Liver (tissue), 8 donors: ENCODE measurements at regions not wholly inside any gene's neighbourhood (a gene's known extent, or its start where the extent isn't known, plus 50 kb on each side); places are given as distances from the start of the nearest gene placed in this dataset.

ENCODE experiments used
- DNase-seq: peaks from one replicate; pipeline ENCODE4 v3.0.0-alpha.2; 2017; ENCODE audit warnings: low spot score
- H3K27ac ChIP-seq, 2 donors: one replicate each; pipeline ENCODE4 v1.7.0; 2013; ENCODE audit warnings: inconsistent platforms in 2 of 2, low read length in 2 of 2, control low read depth in 1 of 2, low read depth in 1 of 2, mild to moderate bottlenecking in 1 of 2
- H3K27me3 ChIP-seq, 4 donors: one replicate each; pipeline versions ENCODE4 v1.6.1 to v1.7.0; 2013; ENCODE audit warnings: low read length in 3 of 4, inconsistent platforms in 1 of 4, mild to moderate bottlenecking in 1 of 4, moderate library complexity in 1 of 4; ENCODE audit not compliant: control insufficient read depth in 4 of 4, insufficient read depth in 4 of 4
- H3K36me3 ChIP-seq, 4 donors: one replicate each; pipeline versions ENCODE4 v1.6.1 to v1.7.0; 2013; ENCODE audit warnings: low read length in 3 of 4, mild to moderate bottlenecking in 3 of 4, low read depth in 1 of 4, moderate library complexity in 1 of 4; ENCODE audit not compliant: control insufficient read depth in 4 of 4, insufficient read depth in 3 of 4
- H3K4me1 ChIP-seq, 4 donors: one replicate each; pipeline versions ENCODE4 v1.6.1 to v1.7.0; 2013; ENCODE audit warnings: low read length in 3 of 4, mild to moderate bottlenecking in 3 of 4, moderate library complexity in 1 of 4; ENCODE audit not compliant: control insufficient read depth in 4 of 4, insufficient read depth in 4 of 4
- H3K4me3 ChIP-seq, 3 donors: one replicate each; pipeline versions ENCODE4 v1.6.1 to v1.7.0; 2013; ENCODE audit warnings: low read length in 3 of 3, control low read depth in 1 of 3, low read depth in 1 of 3, mild to moderate bottlenecking in 1 of 3
- H3K9ac ChIP-seq, 2 donors: one replicate each; pipeline ENCODE4 v1.7.0; 2013; ENCODE audit warnings: low read length in 2 of 2, mild to moderate bottlenecking in 2 of 2, moderate library complexity in 2 of 2, control low read depth in 1 of 2, low read depth in 1 of 2
- H3K9me3 ChIP-seq, 4 donors: one replicate each; pipeline versions ENCODE4 v1.6.1 to v1.7.0; 2013; ENCODE audit warnings: low read length in 3 of 4; ENCODE audit not compliant: control insufficient read depth in 4 of 4
- ATF3 ChIP-seq: IDR thresholded peaks from 2 replicates; pipeline ENCODE4 v1.6.1; 2016; ENCODE audit warnings: antibody characterized with exemption
- EGR1 ChIP-seq, 2 donors: IDR thresholded peaks; 2 replicates each; pipeline ENCODE4 v1.6.1; 2016 to 2018; ENCODE audit warnings: antibody characterized with exemption in 2 of 2, low read depth in 2 of 2
- FOXA1 ChIP-seq: IDR thresholded peaks from 2 replicates; pipeline ENCODE4 v1.6.1; 2016; ENCODE audit warnings: antibody characterized with exemption
- FOXA2 ChIP-seq: IDR thresholded peaks from 2 replicates; pipeline ENCODE4 v1.6.1; 2016; ENCODE audit warnings: antibody characterized with exemption
- GABPA ChIP-seq, 2 donors: IDR thresholded peaks in 1 of 2; conservative IDR thresholded peaks in 1 of 2; 2 replicates each; pipeline ENCODE4 v1.6.1; 2016; ENCODE audit warnings: antibody characterized with exemption in 2 of 2, mild to moderate bottlenecking in 1 of 2, moderate library complexity in 1 of 2
- HNF4A ChIP-seq, 2 donors: conservative IDR thresholded peaks; 2 replicates each; pipeline ENCODE4 v1.6.1; 2016; ENCODE audit warnings: antibody characterized with exemption in 2 of 2, mild to moderate bottlenecking in 2 of 2
- HNF4G ChIP-seq: IDR thresholded peaks from 2 replicates; pipeline ENCODE4 v1.6.1; 2016; ENCODE audit warnings: antibody characterized with exemption
- JUND ChIP-seq, 2 donors: IDR thresholded peaks; 2 replicates each; pipeline ENCODE4 v1.6.1; 2016; ENCODE audit warnings: antibody characterized with exemption in 2 of 2
- NR2F2 ChIP-seq: IDR thresholded peaks from 2 replicates; pipeline ENCODE4 v1.6.1; 2016; ENCODE audit warnings: antibody characterized with exemption
- RAD21 ChIP-seq, 2 donors: IDR thresholded peaks; 2 replicates each; pipeline ENCODE4 v1.6.1; 2016; ENCODE audit warnings: antibody characterized with exemption in 2 of 2, mild to moderate bottlenecking in 2 of 2
- REST ChIP-seq: IDR thresholded peaks from 2 replicates; pipeline ENCODE4 v1.6.1; 2016; ENCODE audit warnings: antibody characterized with exemption, mild to moderate bottlenecking
- RXRA ChIP-seq, 2 donors: IDR thresholded peaks; 2 replicates each; pipeline ENCODE4 v1.6.1; 2017 to 2018; ENCODE audit warnings: antibody characterized with exemption in 2 of 2, mild to moderate bottlenecking in 1 of 2
- SP1 ChIP-seq: IDR thresholded peaks from 2 replicates; pipeline ENCODE4 v1.6.1; 2018; ENCODE audit warnings: antibody characterized with exemption, mild to moderate bottlenecking
- TAF1 ChIP-seq: conservative IDR thresholded peaks from 2 replicates; pipeline ENCODE4 v1.6.1; 2016; ENCODE audit warnings: antibody characterized with exemption, mild to moderate bottlenecking
- YY1 ChIP-seq: IDR thresholded peaks from 2 replicates; pipeline ENCODE4 v1.6.1; 2016; ENCODE audit warnings: antibody characterized with exemption, mild to moderate bottlenecking
- WGBS: extraction: QIAGEN DNeasy Blood & Tissue Kit; methylation state at CpG from one replicate; pipeline ENCODE4 v1.1.7; 2013; 5-methylcytosine and 5-hydroxymethylcytosine counted together
- TF ChIP-seq, protein P1 (sequence below): fragments of 150-350 bp; IDR thresholded peaks from 2 replicates; pipeline ENCODE4 v1.5.1; 2017; ENCODE audit warnings: improper control_type of control experiment, low read depth, low read length; ENCODE audit not compliant: missing input control
- TF ChIP-seq, protein P2 (sequence below): IDR thresholded peaks from 2 replicates; pipeline ENCODE4 v1.6.1; 2016; ENCODE audit warnings: antibody characterized with exemption
- TF ChIP-seq, protein P3 (sequence below): IDR thresholded peaks from 2 replicates; pipeline ENCODE4 v1.6.1; 2016; ENCODE audit warnings: antibody characterized with exemption
- donor health status: healthy.
- donor health status: healthy.
- donor health status: healthy.
- donor health status: healthy.
- donor health status: healthy.

GRCh38 chr13:84447640-84447978 lies 565.3 kb upstream of the SLITRK1 start:
- Histone ChIP-seq H3K27ac (no peak overlapping the region), H3K9ac (no peak overlapping the region), H3K27me3 (no peaks in the 10 kb centered on the region), H3K9me3 (peaks cover 0 to 2% (median 0%) of the 10 kb centered on the region in 4 donors), H3K36me3 (no peaks in the 10 kb centered on the region), H3K4me1 (no peaks in the 10 kb centered on the region), H3K4me3 (no peak overlapping the region)
- TF ChIP-seq FOXA2: no peak
- no peak for TF ChIP-seq EGR1 (IDR thresholded peaks at IDR 0.05; ENCODE audit: low read depth in 2 of 2)
- TF ChIP-seq REST: no peak
- TF ChIP-seq JUND (IDR thresholded peaks at IDR 0.05): no peak
- no peak for TF ChIP-seq TAF1
- TF ChIP-seq GABPA (IDR thresholded peaks at IDR 0.05 in 1 of 2, conservative IDR thresholded peaks at IDR 0.05 in 1 of 2): no peak
- no peak for TF ChIP-seq HNF4G
- TF ChIP-seq, protein P1, sequence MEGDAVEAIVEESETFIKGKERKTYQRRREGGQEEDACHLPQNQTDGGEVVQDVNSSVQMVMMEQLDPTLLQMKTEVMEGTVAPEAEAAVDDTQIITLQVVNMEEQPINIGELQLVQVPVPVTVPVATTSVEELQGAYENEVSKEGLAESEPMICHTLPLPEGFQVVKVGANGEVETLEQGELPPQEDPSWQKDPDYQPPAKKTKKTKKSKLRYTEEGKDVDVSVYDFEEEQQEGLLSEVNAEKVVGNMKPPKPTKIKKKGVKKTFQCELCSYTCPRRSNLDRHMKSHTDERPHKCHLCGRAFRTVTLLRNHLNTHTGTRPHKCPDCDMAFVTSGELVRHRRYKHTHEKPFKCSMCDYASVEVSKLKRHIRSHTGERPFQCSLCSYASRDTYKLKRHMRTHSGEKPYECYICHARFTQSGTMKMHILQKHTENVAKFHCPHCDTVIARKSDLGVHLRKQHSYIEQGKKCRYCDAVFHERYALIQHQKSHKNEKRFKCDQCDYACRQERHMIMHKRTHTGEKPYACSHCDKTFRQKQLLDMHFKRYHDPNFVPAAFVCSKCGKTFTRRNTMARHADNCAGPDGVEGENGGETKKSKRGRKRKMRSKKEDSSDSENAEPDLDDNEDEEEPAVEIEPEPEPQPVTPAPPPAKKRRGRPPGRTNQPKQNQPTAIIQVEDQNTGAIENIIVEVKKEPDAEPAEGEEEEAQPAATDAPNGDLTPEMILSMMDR: no peak
- no peak for TF ChIP-seq ATF3
- no peak for DNase-seq
- 91% methylated on average over 4 of the region's 4 CpGs for WGBS

DNA sequence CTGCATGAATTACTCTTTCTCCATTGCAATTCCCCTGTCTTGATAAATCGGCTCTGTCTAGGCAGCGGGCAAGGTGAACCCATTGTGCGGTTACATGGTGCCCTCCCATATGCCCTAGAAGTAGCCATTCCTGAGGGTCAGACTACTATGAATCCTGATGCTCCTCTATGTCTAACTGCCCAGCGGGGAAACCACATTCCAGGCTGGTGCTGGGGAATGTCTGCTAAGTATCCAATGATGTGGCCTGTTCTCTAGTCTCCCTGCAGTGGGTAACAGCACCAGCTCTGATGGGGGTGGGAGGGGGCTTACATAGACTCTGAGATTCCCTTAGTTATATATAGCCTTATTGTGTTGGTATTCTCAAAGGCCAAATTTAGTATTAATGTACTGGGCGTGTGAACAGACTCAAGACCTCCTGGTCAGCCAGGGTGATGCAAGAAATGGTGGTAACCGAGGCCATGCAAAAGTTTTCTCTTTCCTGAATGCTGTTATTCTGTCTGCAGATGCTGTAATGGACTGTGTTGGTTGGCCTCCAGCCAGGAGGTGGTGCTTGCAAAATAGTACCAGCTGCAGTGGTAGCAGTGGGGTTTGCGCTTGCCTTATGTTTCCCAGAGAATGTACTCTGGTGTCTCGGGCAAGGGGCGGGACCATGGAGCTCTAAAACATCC lies 564.8 kb upstream of the SLITRK1 start:
- H3K9me3 ChIP-seq: peaks cover 0 to 2% (median 0%) of the 10 kb centered on the region in 4 donors
- no peak for TF ChIP-seq YY1
- TF ChIP-seq, protein P2, sequence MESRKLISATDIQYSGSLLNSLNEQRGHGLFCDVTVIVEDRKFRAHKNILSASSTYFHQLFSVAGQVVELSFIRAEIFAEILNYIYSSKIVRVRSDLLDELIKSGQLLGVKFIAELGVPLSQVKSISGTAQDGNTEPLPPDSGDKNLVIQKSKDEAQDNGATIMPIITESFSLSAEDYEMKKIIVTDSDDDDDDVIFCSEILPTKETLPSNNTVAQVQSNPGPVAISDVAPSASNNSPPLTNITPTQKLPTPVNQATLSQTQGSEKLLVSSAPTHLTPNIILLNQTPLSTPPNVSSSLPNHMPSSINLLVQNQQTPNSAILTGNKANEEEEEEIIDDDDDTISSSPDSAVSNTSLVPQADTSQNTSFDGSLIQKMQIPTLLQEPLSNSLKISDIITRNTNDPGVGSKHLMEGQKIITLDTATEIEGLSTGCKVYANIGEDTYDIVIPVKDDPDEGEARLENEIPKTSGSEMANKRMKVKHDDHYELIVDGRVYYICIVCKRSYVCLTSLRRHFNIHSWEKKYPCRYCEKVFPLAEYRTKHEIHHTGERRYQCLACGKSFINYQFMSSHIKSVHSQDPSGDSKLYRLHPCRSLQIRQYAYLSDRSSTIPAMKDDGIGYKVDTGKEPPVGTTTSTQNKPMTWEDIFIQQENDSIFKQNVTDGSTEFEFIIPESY: no peak
- no peak for TF ChIP-seq FOXA1
- TF ChIP-seq JUND (IDR thresholded peaks at IDR 0.05): no peak
- no peak for TF ChIP-seq HNF4A (conservative IDR thresholded peaks at IDR 0.05)
- TF ChIP-seq GABPA (IDR thresholded peaks at IDR 0.05 in 1 of 2, conservative IDR thresholded peaks at IDR 0.05 in 1 of 2): no peak
- TF ChIP-seq EGR1 (IDR thresholded peaks at IDR 0.05; ENCODE audit: low read depth in 2 of 2): no peak
- no peak for TF ChIP-seq RXRA (IDR thresholded peaks at IDR 0.05)
- TF ChIP-seq SP1: no peak
- TF ChIP-seq, protein P3, sequence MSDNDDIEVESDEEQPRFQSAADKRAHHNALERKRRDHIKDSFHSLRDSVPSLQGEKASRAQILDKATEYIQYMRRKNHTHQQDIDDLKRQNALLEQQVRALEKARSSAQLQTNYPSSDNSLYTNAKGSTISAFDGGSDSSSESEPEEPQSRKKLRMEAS: no peak
- no peak for TF ChIP-seq HNF4G
- TF ChIP-seq REST: no peak
- no peak for TF ChIP-seq TAF1
- TF ChIP-seq ATF3: no peak
- TF ChIP-seq FOXA2: no peak
- TF ChIP-seq RAD21 (IDR thresholded peaks at IDR 0.05): no peak
- TF ChIP-seq NR2F2: no peak

More for the DNA sequence above, 564.8 kb upstream of the SLITRK1 start:
- Histone ChIP-seq H3K9ac (no peak overlapping the region), H3K27me3 (no peaks in the 10 kb centered on the region), H3K27ac (no peak overlapping the region), H3K36me3 (no peaks in the 10 kb centered on the region), H3K4me3 (no peak overlapping the region), H3K4me1 (no peaks in the 10 kb centered on the region)
- WGBS: 80% methylated on average over 9 of the region's 9 CpGs
- no peak for DNase-seq
